ENCODE measurements at regions not wholly inside any gene's neighbourhood (a gene's known extent, or its start where the extent isn't known, plus 50 kb on each side); places are given as distances from the start of the nearest gene placed in this dataset.

DNA sequence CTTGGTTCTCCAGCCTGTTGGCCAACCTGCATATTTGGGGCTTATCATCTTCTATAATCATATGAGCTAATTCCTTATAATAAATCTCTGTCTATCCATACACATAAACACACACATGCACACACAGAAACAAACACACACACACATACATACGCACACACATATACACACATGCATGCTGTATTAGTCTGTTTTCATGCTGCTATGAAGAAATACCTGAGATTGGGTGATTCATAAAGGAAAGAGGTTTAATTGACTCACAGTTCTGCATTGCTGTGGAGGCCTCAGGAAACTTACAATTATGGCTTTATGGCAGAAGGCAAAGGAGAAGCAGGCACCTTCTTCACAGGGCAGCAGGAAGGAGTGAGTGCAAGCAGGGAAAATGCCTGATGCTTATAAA lies 707.4 kb upstream of the CDH2 start:
- TF ChIP-seq CTCF (conservative IDR thresholded peaks at IDR 0.05), result no peak
- no peak for TF ChIP-seq ZFX (IDR thresholded peaks at IDR 0.05)
- H3K27ac ChIP-seq, result no peak overlapping the region

DNA sequence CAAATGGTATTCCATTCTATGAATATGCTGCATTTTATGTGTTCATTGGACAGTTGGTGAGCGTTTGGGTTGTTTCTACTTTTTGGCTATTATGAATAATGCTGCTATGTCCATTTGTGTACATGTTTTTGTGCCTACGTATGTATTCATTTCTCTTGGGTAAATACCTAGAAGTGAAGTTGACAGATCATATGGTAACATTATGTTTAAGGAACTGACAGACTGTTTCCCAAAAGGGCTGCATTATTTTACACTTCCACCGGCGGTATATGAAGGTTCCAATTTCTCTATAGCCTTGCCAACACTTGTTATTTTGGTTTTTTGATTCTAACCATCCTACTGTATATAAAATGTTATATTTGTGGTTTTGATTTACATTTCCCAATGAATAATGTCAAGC lies 703.9 kb upstream of the CDH2 start:
- no peak overlapping the region for H3K27ac ChIP-seq
- TF ChIP-seq ZFX (IDR thresholded peaks at IDR 0.05) (no peak), CTCF (conservative IDR thresholded peaks at IDR 0.05) (no peak)

GRCh38 chr18:28875059-28875458 lies 698.1 kb upstream of the CDH2 start:
- TF ChIP-seq ZFX (IDR thresholded peaks at IDR 0.05), result no peak
- TF ChIP-seq CTCF (conservative IDR thresholded peaks at IDR 0.05), result no peak
- H3K27ac ChIP-seq, result no peak overlapping the region

DNA sequence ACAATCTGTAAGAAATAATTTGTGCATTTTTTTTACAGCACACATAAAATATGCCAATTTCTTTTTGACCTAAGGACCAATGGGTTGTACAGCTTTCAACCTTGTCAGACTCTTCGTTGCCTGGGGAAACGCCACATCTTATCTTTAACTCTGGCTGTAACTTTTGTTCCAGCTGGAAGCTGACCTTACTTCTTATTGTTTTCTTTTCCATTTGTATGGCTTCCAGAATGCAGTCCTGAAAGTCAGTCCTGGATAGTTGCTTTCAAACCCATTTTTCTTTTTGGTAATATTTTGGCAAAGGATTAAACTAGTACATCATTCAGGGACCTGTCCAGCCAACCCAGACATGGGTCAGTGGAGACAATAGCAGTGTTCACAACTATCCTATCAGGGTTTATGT lies 686.5 kb upstream of the CDH2 start:
- no peak overlapping the region for H3K27ac ChIP-seq
- TF ChIP-seq ZFX (IDR thresholded peaks at IDR 0.05), result no peak
- no peak for TF ChIP-seq CTCF (conservative IDR thresholded peaks at IDR 0.05)

DNA sequence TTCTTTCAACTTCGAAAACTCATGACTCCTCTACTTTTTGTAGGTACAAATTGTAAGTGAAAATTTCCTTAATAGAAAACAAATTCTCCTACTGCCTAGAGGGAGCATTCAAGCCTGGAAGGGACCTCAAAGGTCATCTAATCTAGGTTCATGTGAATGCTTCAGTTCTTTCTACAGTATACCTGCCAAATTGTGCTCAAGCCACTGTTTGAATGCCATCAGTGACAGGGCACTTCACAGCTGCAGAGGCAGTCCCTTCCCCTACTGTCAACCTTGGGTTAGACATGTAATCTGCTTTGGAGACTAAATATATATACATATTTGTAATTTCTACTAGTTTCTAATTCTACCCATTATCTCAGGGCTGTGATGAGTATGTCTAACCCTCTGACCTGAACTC lies 681.3 kb upstream of the CDH2 start:
- no peak overlapping the region for H3K27ac ChIP-seq
- TF ChIP-seq ZFX (IDR thresholded peaks at IDR 0.05), result no peak
- TF ChIP-seq CTCF (conservative IDR thresholded peaks at IDR 0.05), result no peak

DNA sequence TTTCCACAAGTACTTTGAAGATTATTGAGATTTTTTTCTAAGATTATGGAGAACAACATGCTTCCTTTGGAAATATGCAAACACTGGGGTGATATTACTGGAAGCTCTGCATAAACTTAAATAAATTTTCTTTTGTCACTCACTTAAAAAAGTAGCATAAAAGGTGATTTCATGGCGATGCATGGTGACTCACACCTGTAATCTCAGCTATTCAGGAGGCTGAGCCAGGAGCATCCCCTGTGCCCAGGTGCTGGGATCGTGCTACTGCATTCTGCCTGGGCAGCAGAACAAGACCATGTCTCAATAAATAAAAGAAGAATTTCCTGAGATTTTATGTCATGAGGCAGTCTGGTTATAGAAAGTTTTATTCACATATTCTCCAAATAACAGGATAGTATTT lies 679.1 kb upstream of the CDH2 start:
- no peak for TF ChIP-seq CTCF (conservative IDR thresholded peaks at IDR 0.05)
- TF ChIP-seq ZFX (IDR thresholded peaks at IDR 0.05), result no peak
- H3K27ac ChIP-seq, result no peak overlapping the region

DNA sequence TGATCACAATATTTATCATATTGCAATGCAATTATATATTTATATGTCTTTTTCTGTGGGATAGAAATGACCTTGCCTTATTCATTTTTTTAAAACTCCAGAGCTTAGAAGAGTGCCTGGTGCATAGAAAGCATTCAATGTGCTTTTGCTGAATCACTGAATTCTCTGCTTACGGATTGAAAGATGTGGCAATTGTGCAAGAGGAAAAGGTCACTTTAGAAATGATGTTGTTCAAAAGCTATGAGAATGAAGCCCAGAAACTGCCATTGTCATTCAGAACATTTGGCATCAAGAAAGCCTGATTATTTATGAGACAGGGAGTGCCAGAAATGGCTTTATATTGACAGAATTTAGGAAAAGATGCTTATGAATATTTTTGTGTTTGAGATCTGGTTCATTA lies 678.6 kb upstream of the CDH2 start:
- TF ChIP-seq CTCF (conservative IDR thresholded peaks at IDR 0.05) (no peak), ZFX (IDR thresholded peaks at IDR 0.05) (no peak)
- no peak overlapping the region for H3K27ac ChIP-seq
